K562 (cell line): ENCODE measurements at regions not wholly inside any gene's neighbourhood (a gene's known extent, or its start where the extent isn't known, plus 50 kb on each side); places are given as distances from the start of the nearest gene placed in this dataset. TPM values are rescaled to one million over a fixed set of nuclear protein-coding genes. Genes with fewer than 3 reads are reported as not detected.
A peak's percentile ranks its signal among the peaks of the same experiment; 100 is the strongest.

Experiments
- ATAC-seq: fragments of 200-7000 bp; cut with Tn5 transposase; 3 replicates; pipeline ENCODE4 v1.9.1; 2020; ENCODE audit warnings: moderate library complexity
- BruUV-seq: library from RNA; stranded (reverse); fragments of 400-500 nt; replicated peaks from 2 replicates; lab custom pipeline; 2021; lab: Mats Ljungman, UMichigan
- CTCF ChIA-PET: fragments of 300-600 bp; formaldehyde crosslinking; extraction: SDS; loops from one replicate; lab custom pipeline; 2021; ENCODE audit warnings: low intra/inter-chr PET ratio; lab: Yijun Ruan, JAX
- POLR2A ChIA-PET: fragments of 300-600, 350-650 bp; sonication (Branson Sonifier 250); formaldehyde crosslinking; extraction: SDS; loops from one replicate; lab custom pipeline; 2021; ENCODE audit warnings: antibody characterized with exemption, inconsistent platforms; lab: Yijun Ruan, JAX
- DNase-seq, 4 experiments: peaks; one replicate each; pipeline versions ENCODE4 v3.0.0 to v3.0.0-alpha.2; 2011 to 2018; ENCODE audit warnings: low spot score in 3 of 4, mixed read lengths in 3 of 4; ENCODE audit errors: extremely low read depth in 1 of 4
- FAIRE-seq: peaks from 2 replicates; lab custom pipeline; 2011; peaks lifted over from hg19 to GRCh38; lab: Jason Lieb, UNC
- H2AFZ ChIP-seq: 2 replicates; pipeline ENCODE4 v1.6.0; 2011; ENCODE audit warnings: low read depth, low read length, control low read depth, inconsistent platforms
- H3K27ac ChIP-seq: fragments of 200-600 bp; 3 replicates; pipeline ENCODE4 v1.8.0; 2011; ENCODE audit warnings: low read depth, mild to moderate bottlenecking, control low read depth, inconsistent platforms, low read length, moderate library complexity, mixed read lengths; ENCODE audit errors: extremely low read depth
- H3K27me3 ChIP-seq, 2 experiments: fragments of 300-600 bp in 1 of 2; 2 replicates in 1 of 2; 3 replicates in 1 of 2; pipeline versions ENCODE4 v1.6.0 to v1.8.0; 2011; ENCODE audit warnings: inconsistent platforms in 2 of 2, low read length in 2 of 2, mild to moderate bottlenecking in 1 of 2, mixed read lengths in 1 of 2, moderate library complexity in 1 of 2; ENCODE audit not compliant: control insufficient read depth in 2 of 2, insufficient read depth in 2 of 2
- H3K36me3 ChIP-seq: fragments of 300-600 bp; 3 replicates; pipeline ENCODE4 v1.8.0; 2011; ENCODE audit warnings: mild to moderate bottlenecking, low read length, inconsistent platforms; ENCODE audit not compliant: control insufficient read depth, insufficient read depth
- H3K4me1 ChIP-seq, 2 experiments: fragments of 200-600 bp in 1 of 2; replicated peaks in 1 of 2; 2 replicates in 1 of 2; 3 replicates in 1 of 2; pipeline versions ENCODE4 v1.5.1 to v1.8.0; 2011; ENCODE audit warnings: inconsistent platforms in 2 of 2, low read length in 2 of 2, mild to moderate bottlenecking in 1 of 2, mixed read lengths in 1 of 2, moderate library complexity in 1 of 2; ENCODE audit not compliant: control insufficient read depth in 2 of 2, insufficient read depth in 2 of 2
- H3K4me2 ChIP-seq: 2 replicates; pipeline ENCODE4 v1.6.1; 2011; ENCODE audit warnings: low read length, control low read depth, inconsistent platforms, mixed read lengths; ENCODE audit not compliant: insufficient read depth
- H3K4me3 ChIP-seq: fragments of 200-600 bp; sonication (generic), shearing (Covaris generic); 2 replicates; pipeline ENCODE4 v1.5.1; 2016; ENCODE audit warnings: control low read depth, inconsistent platforms
- H3K79me2 ChIP-seq: fragments of 200-600 bp; 3 replicates; pipeline ENCODE4 v1.8.0; 2011; ENCODE audit warnings: low read length, inconsistent platforms; ENCODE audit not compliant: control insufficient read depth, insufficient read depth
- H3K9ac ChIP-seq, 2 experiments: 2 replicates each; pipeline versions ENCODE4 v1.6.0 to v1.6.1; 2011; ENCODE audit warnings: low read depth in 2 of 2, low read length in 2 of 2, control low read depth in 1 of 2, inconsistent platforms in 1 of 2, mild to moderate bottlenecking in 1 of 2, mixed read lengths in 1 of 2; ENCODE audit not compliant: insufficient read depth in 1 of 2
- H3K9me1 ChIP-seq: one replicate; pipeline ENCODE4 v1.6.0; 2011; ENCODE audit warnings: inconsistent platforms, mild to moderate bottlenecking, low read length, moderate library complexity; ENCODE audit not compliant: control insufficient read depth, insufficient read depth
- H3K9me3 ChIP-seq: replicated peaks from 2 replicates; pipeline ENCODE4 v1.5.1; 2011; ENCODE audit warnings: low read depth, low read length, inconsistent platforms; ENCODE audit not compliant: control insufficient read depth, insufficient read depth
- H4K20me1 ChIP-seq: replicated peaks from 2 replicates; pipeline ENCODE4 v1.6.1; 2011; ENCODE audit warnings: low read length, inconsistent platforms, mixed read lengths; ENCODE audit not compliant: control insufficient read depth, insufficient read depth
- ARHGAP35 ChIP-seq: fragments of 450-650 bp; IDR thresholded peaks from 2 replicates; pipeline ENCODE4 v1.6.1; 2018; ENCODE audit not compliant: partially characterized antibody
- NRF1 ChIP-seq, 2 experiments: fragments of 450-650 bp; IDR thresholded peaks in 1 of 2; conservative IDR thresholded peaks in 1 of 2; 2 replicates each; pipeline ENCODE4 v1.6.1; 2014; ENCODE audit warnings: mild to moderate bottlenecking in 2 of 2
- WGBS: fragments of 100-300 bp; shearing (Covaris generic); methylation state at CpG from one replicate; pipeline ENCODE4 v1.1.6; 2016; ENCODE audit warnings: low coverage, mixed read lengths; ENCODE audit not compliant: insufficient coverage; ENCODE audit errors: missing lambda C conversion rate; 5-methylcytosine and 5-hydroxymethylcytosine counted together
- in situ Hi-C: fragments of 300-500 bp; cut with MboI; formaldehyde crosslinking; loops from 4 replicates; pipeline ENCODE4 v1.15.0; 2018; ENCODE audit warnings: inconsistent platforms, mixed read lengths
- intact Hi-C: fragments of 100-400 bp; cut with micrococcal nuclease; formaldehyde crosslinking; loops from 2 replicates; pipeline ENCODE4 v1.14.2; 2022
- small RNA-seq: library from RNA; depleted of rRNA; stranded (forward); fragments of <200 nt; gene quantifications from one replicate; pipeline ENCODE3, GENCODE V24; 2014

DNA sequence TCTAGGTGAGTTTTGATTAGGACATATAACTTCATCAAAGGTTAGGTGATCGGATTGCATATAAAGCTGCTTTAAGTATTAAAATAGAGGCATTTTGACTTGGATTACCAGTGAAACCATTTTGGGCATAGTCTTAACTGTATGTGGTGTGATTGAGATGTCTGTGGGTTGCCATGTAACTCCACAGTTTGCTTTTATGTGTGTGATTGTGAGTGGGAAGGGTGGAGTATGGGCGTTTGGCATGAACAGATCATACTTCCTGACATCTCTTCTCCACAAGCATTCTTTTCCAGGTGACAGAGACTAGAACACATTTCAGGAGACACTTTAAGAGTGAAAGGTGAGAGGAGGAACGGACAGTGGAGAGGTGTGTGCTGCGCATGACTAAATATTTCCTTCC, 136.1 kb downstream of the CEP135 start:
- ChIA-PET POLR2A (interaction anchor here (1.3 kb wide), 1 partner anchor 10 kb away, joined by 3 read pairs; no protein-coding TSS in a partner anchor), CTCF (interaction anchor here (0.6 kb wide), 1 partner anchor 494 kb away, joined by 3 read pairs; no protein-coding TSS in a partner anchor)
- intact Hi-C loops: no loop called here
- in situ Hi-C loops: no loop called here
- FAIRE-seq (no peak), DNase-seq (no peak), ATAC-seq (no peak)
- TF ChIP-seq ARHGAP35: no peak
- 0 out of 4 replicates have a peak, but pooled peaks have one; percentile 10 to 22 for TF ChIP-seq NRF1 (conservative IDR thresholded peaks at IDR 0.05 in 1 of 2, IDR thresholded peaks at IDR 0.05 in 1 of 2)
- Histone ChIP-seq H3K9me1 (no peaks in the 10 kb centered on the region), H3K4me3 (no peak overlapping the region), H4K20me1 (no peaks in the 10 kb centered on the region), H3K4me1 (no peaks in the 10 kb centered on the region), H3K27me3 (peaks cover 17 to 25% of the 10 kb centered on the region in 2 experiments), H3K9ac (no peak overlapping the region), H2AFZ (no peak overlapping the region), H3K27ac (no peak overlapping the region), H3K9me3 (no peaks in the 10 kb centered on the region), H3K36me3 (no peaks in the 10 kb centered on the region), H3K79me2 (no peaks in the 10 kb centered on the region), H3K4me2 (no peak overlapping the region)
- BruUV-seq: no TSS peak
- 0% methylated on average over 4 of the region's 4 CpGs for WGBS

Small RNAs in the stretch of these regions (small RNA-seq; reads per million reads assigned to genes)
- gene RNA5SP161: not detected
